ENCODE measurements at regions not wholly inside any gene's neighbourhood (a gene's known extent, or its start where the extent isn't known, plus 50 kb on each side); places are given as distances from the start of the nearest gene placed in this dataset.

- Histone ChIP-seq H3K27ac (ENCODE audit: low read length) (no peak overlapping the region), H3F3A (ENCODE audit: insufficient read depth, low read length, poor library complexity, severe bottlenecking) (peaks cover under 1% of the 10 kb centered on the region)
- TF ChIP-seq RAD21 (conservative IDR thresholded peaks at IDR 0.05) (no peak), EP300 (conservative IDR thresholded peaks at IDR 0.05; ENCODE audit: poor library complexity, severe bottlenecking) (no peak), CTCF (IDR thresholded peaks at IDR 0.05; ENCODE audit: poor library complexity, severe bottlenecking) (no peak), EZH2 (IDR thresholded peaks at IDR 0.05; ENCODE audit: borderline replicate concordance, insufficient read depth, low read length, poor library complexity, severe bottlenecking) (no peak), MXI1 (conservative IDR thresholded peaks at IDR 0.05; ENCODE audit: poor library complexity, severe bottlenecking) (no peak)
Measured at GRCh38 chr11:70633610-70634009, 235.3 kb downstream of the CTTN start.

GRCh38 chr11:70636659-70637058, 238.3 kb downstream of the CTTN start:
- H3K4me3 ChIP-seq (ENCODE audit: low read length): no peak overlapping the region
- no peak overlapping the region for H3K27ac ChIP-seq (ENCODE audit: low read length)
- H3K9me3 ChIP-seq (ENCODE audit: low read length): no peaks in the 10 kb centered on the region
- H3K36me3 ChIP-seq (ENCODE audit: insufficient read depth, low read length): no peaks in the 10 kb centered on the region
- H3K9ac ChIP-seq (ENCODE audit: low read length): no peak overlapping the region
- no peaks in the 10 kb centered on the region for H3K27me3 ChIP-seq (ENCODE audit: insufficient read depth, low read depth, low read length)
- no peaks in the 10 kb centered on the region for H4K20me1 ChIP-seq (ENCODE audit: insufficient read depth)
- H3K79me2 ChIP-seq (replicated peaks; ENCODE audit: insufficient read depth, low read length): peaks cover 10% of the 10 kb centered on the region
- no peak overlapping the region for H3K4me2 ChIP-seq (ENCODE audit: low read length)
- no peak overlapping the region for H2AFZ ChIP-seq (ENCODE audit: low read depth, low read length)
- H3F3A ChIP-seq (ENCODE audit: insufficient read depth, low read length, poor library complexity, severe bottlenecking): no peaks in the 10 kb centered on the region
- no peaks in the 10 kb centered on the region for H3K9me2 ChIP-seq (ENCODE audit: insufficient read depth, low read length)
- no peak for TF ChIP-seq SMC3 (conservative IDR thresholded peaks at IDR 0.05; ENCODE audit: poor library complexity)
- no peak for TF ChIP-seq POLR2AphosphoS5 (IDR thresholded peaks at IDR 0.05)
- no peak for TF ChIP-seq CTCF (IDR thresholded peaks at IDR 0.05; ENCODE audit: poor library complexity, severe bottlenecking)
- no peak for TF ChIP-seq REST (IDR thresholded peaks at IDR 0.05; ENCODE audit: borderline replicate concordance)
- no peak for TF ChIP-seq TAF1 (IDR thresholded peaks at IDR 0.05; ENCODE audit: low read depth)
- no peak for TF ChIP-seq EZH2 (IDR thresholded peaks at IDR 0.05; ENCODE audit: borderline replicate concordance, insufficient read depth, low read length, poor library complexity, severe bottlenecking)
- TF ChIP-seq RAD21 (conservative IDR thresholded peaks at IDR 0.05): no peak
- no peak for TF ChIP-seq EP300 (conservative IDR thresholded peaks at IDR 0.05; ENCODE audit: poor library complexity, severe bottlenecking)
- no peak for TF ChIP-seq MXI1 (conservative IDR thresholded peaks at IDR 0.05; ENCODE audit: poor library complexity, severe bottlenecking)

More at GRCh38 chr11:70633610-70634009, 235.3 kb downstream of the CTTN start:
- no peaks in the 10 kb centered on the region for H4K20me1 ChIP-seq (ENCODE audit: insufficient read depth)
- H3K9me3 ChIP-seq (ENCODE audit: low read length): no peaks in the 10 kb centered on the region
- no peak overlapping the region for H3K9ac ChIP-seq (ENCODE audit: low read length)
- no peak overlapping the region for H3K4me2 ChIP-seq (ENCODE audit: low read length)
- H3K79me2 ChIP-seq (replicated peaks; ENCODE audit: insufficient read depth, low read length): peaks cover 17% of the 10 kb centered on the region
- no peaks in the 10 kb centered on the region for H3K27me3 ChIP-seq (ENCODE audit: insufficient read depth, low read depth, low read length)
- H3K36me3 ChIP-seq (ENCODE audit: insufficient read depth, low read length): no peaks in the 10 kb centered on the region
- no peaks in the 10 kb centered on the region for H3K9me2 ChIP-seq (ENCODE audit: insufficient read depth, low read length)
- no peak overlapping the region for H2AFZ ChIP-seq (ENCODE audit: low read depth, low read length)
- no peak overlapping the region for H3K4me3 ChIP-seq (ENCODE audit: low read length)
